ENCODE measurements at regions not wholly inside any gene's neighbourhood (a gene's known extent, or its start where the extent isn't known, plus 50 kb on each side); places are given as distances from the start of the nearest gene placed in this dataset.
A peak's percentile ranks its signal among the peaks of the same experiment; 100 is the strongest.

- Mint-ChIP-seq H3K27me3 (ENCODE audit: low read depth, poor library complexity) (peaks cover 45% of the 10 kb centered on the region), H3K4me1 (peaks cover 73% of the 10 kb centered on the region), H3K4me3 (no peak overlapping the region), H3K9me3 (no peaks in the 10 kb centered on the region), H3K27ac (no peak overlapping the region), H3K36me3 (ENCODE audit: low read depth) (no peaks in the 10 kb centered on the region)
- TF ChIP-seq CTCF (IDR thresholded peaks at IDR 0.05) = no peak
- DNase-seq = no peak
Observed at GRCh38 chr20:40860487-40860902, 168.1 kb upstream of the TOP1 start.

- TF ChIP-seq CTCF (IDR thresholded peaks at IDR 0.05) = no peak
- no peak overlapping the region for H3K4me3 Mint-ChIP-seq
- no peaks in the 10 kb centered on the region for H3K36me3 Mint-ChIP-seq (ENCODE audit: low read depth)
- H3K4me1 Mint-ChIP-seq = peaks cover 80% of the 10 kb centered on the region
- H3K9me3 Mint-ChIP-seq = no peaks in the 10 kb centered on the region
- H3K27me3 Mint-ChIP-seq (ENCODE audit: low read depth, poor library complexity) = peaks cover 46% of the 10 kb centered on the region
- H3K27ac Mint-ChIP-seq = peak overlapping the region; percentile 76
- DNase-seq = no peak
Observed at GRCh38 chr20:40861427-40862008, 167.1 kb upstream of the TOP1 start.

- H3K27me3 Mint-ChIP-seq (ENCODE audit: low read depth, poor library complexity) = peaks cover 31% of the 10 kb centered on the region
- no peaks in the 10 kb centered on the region for H3K9me3 Mint-ChIP-seq
- H3K4me1 Mint-ChIP-seq = peaks cover 68% of the 10 kb centered on the region
- no peak overlapping the region for H3K4me3 Mint-ChIP-seq
- peak overlapping the region; percentile 97 for H3K27ac Mint-ChIP-seq
- no peak for DNase-seq
- TF ChIP-seq CTCF (IDR thresholded peaks at IDR 0.05) = no peak
- no peaks in the 10 kb centered on the region for H3K36me3 Mint-ChIP-seq (ENCODE audit: low read depth)
Observed at GRCh38 chr20:40863355-40863919, 165.2 kb upstream of the TOP1 start.

GRCh38 chr20:40864470-40864869 lies 164.2 kb upstream of the TOP1 start:
- peaks cover 22% of the 10 kb centered on the region for H3K27me3 Mint-ChIP-seq (ENCODE audit: low read depth, poor library complexity)
- no peaks in the 10 kb centered on the region for H3K9me3 Mint-ChIP-seq
- no peak overlapping the region for H3K4me3 Mint-ChIP-seq
- H3K36me3 Mint-ChIP-seq (ENCODE audit: low read depth) = no peaks in the 10 kb centered on the region
- H3K4me1 Mint-ChIP-seq = peaks cover 68% of the 10 kb centered on the region
- DNase-seq = no peak
- H3K27ac Mint-ChIP-seq = no peak overlapping the region
- no peak for TF ChIP-seq CTCF (IDR thresholded peaks at IDR 0.05)

- Mint-ChIP-seq H3K4me1 (peaks cover 68% of the 10 kb centered on the region), H3K9me3 (no peaks in the 10 kb centered on the region), H3K4me3 (no peak overlapping the region), H3K36me3 (ENCODE audit: low read depth) (no peaks in the 10 kb centered on the region), H3K27ac (no peak overlapping the region), H3K27me3 (ENCODE audit: low read depth, poor library complexity) (peaks cover 16% of the 10 kb centered on the region)
- no peak for TF ChIP-seq CTCF (IDR thresholded peaks at IDR 0.05)
- no peak for DNase-seq
Observed at GRCh38 chr20:40865095-40865494, 163.5 kb upstream of the TOP1 start.

- no peaks in the 10 kb centered on the region for H3K36me3 Mint-ChIP-seq (ENCODE audit: low read depth)
- DNase-seq = no peak
- peak overlapping the region; percentile 64 for H3K27ac Mint-ChIP-seq
- no peak overlapping the region for H3K4me3 Mint-ChIP-seq
- peaks cover 69% of the 10 kb centered on the region for H3K4me1 Mint-ChIP-seq
- peaks cover 16% of the 10 kb centered on the region for H3K27me3 Mint-ChIP-seq (ENCODE audit: low read depth, poor library complexity)
- TF ChIP-seq CTCF (IDR thresholded peaks at IDR 0.05) = no peak
- no peaks in the 10 kb centered on the region for H3K9me3 Mint-ChIP-seq
Observed at GRCh38 chr20:40866056-40866455, 162.6 kb upstream of the TOP1 start.

All from nephron progenitor cell (in vitro differentiated cells).